Upper lobe of left lung (tissue), 6 donors: ENCODE measurements at regions not wholly inside any gene's neighbourhood (a gene's known extent, or its start where the extent isn't known, plus 50 kb on each side); places are given as distances from the start of the nearest gene placed in this dataset.

ENCODE experiments used
- ATAC-seq, 2 donors: fragments of 200-7000 bp; cut with Tn5 transposase; one replicate each; pipeline ENCODE4 v1.9.1; 2022; ENCODE audit warnings: mild to moderate bottlenecking in 2 of 2, moderate library complexity in 2 of 2; ENCODE audit not compliant: low FRiP score in 2 of 2
- DNase-seq, 2 donors: peaks; one replicate each; pipeline ENCODE4 v3.0.0-alpha.2; 2019 to 2020
- H3K27ac ChIP-seq, 4 donors: fragments of 200-600 bp; sonication (generic); one replicate each; pipeline ENCODE4 v1.5.1; 2016 to 2019
- H3K27me3 ChIP-seq, 4 donors: fragments of 200-600 bp; sonication (generic); one replicate each; pipeline ENCODE4 v1.5.1; 2017 to 2019
- H3K36me3 ChIP-seq, 4 donors: fragments of 200-600 bp; sonication (generic); one replicate each; pipeline ENCODE4 v1.5.1; 2016 to 2019
- H3K4me1 ChIP-seq, 4 donors: fragments of 200-600 bp; sonication (generic); one replicate each; pipeline ENCODE4 v1.5.1; 2018 to 2019
- H3K4me3 ChIP-seq, 4 donors: fragments of 200-600 bp; sonication (generic); one replicate each; pipeline ENCODE4 v1.5.1; 2017 to 2019; ENCODE audit warnings: mild to moderate bottlenecking in 2 of 4, moderate library complexity in 1 of 4
- H3K9me3 ChIP-seq, 4 donors: fragments of 200-600 bp; sonication (generic); one replicate each; pipeline ENCODE4 v1.5.1; 2018 to 2019
- EP300 ChIP-seq, 4 donors: sonication (generic); formaldehyde crosslinking; IDR thresholded peaks; one replicate each; pipeline ENCODE4 v1.5.1; 2017; ENCODE audit warnings: antibody characterized with exemption in 4 of 4, control low read depth in 2 of 4
- POLR2A ChIP-seq, 4 donors: fragments of 450-650 bp; IDR thresholded peaks; one replicate each; pipeline ENCODE4 v1.5.1; 2016 to 2017; ENCODE audit warnings: antibody characterized with exemption in 4 of 4, mild to moderate bottlenecking in 2 of 4
- POLR2AphosphoS5 ChIP-seq, 2 donors: sonication (generic); formaldehyde crosslinking; IDR thresholded peaks; one replicate each; pipeline ENCODE4 v1.5.1; 2017; ENCODE audit warnings: antibody characterized with exemption in 2 of 2
- WGBS, 2 donors: methylation state at CpG; one replicate each; pipeline ENCODE4 v1.1.5; 2017 to 2018; 5-methylcytosine and 5-hydroxymethylcytosine counted together
- TF ChIP-seq, protein P1 (sequence below), 6 experiments: fragments of 450-650 bp in 4 of 6; fragments of 200-600 bp in 2 of 6; sonication (generic) in 2 of 6; IDR thresholded peaks; one replicate each; pipeline ENCODE4 v1.5.1; 2016 to 2019; ENCODE audit warnings: antibody characterized with exemption in 6 of 6
- donor health status: DM: no; HTN: no; CAD: no; lungs with moderate emphysema.
- donor health status: DM: no; HTN: yes; CAD: no; lungs with severe emphysema.

DNA sequence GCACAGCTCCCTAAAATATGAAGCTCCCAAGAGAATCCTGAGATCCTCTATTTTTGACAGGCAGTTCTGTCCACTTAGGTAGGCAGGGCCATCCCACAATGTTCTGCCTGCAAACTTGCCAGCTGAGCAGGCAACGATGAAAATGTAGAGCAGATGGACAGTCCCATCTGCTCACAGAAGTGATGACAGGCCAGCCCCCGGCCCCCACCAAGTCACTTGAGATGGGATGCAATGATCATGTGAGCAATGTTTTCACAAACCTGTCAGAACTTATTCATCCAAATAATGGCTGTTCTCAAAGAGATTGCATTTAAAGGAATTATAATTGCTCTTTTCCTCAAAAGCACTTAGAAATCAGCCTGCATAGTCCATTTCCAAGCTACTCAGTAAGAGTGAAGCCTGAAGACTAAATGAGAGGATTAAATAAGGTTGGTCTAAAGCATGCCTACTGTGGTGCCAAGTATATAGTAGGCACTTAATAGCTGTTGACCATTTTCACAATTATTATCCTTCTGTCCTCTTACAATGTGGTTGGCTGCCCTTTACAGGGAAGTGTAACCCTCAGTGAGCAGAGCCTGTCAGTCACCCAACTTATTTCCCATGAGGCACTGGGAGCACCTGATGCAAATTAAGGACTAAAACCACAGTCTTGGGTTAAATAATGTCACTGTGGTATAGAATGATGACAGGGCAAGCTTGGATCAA, 301.2 kb downstream of the FGFR2 start:
- TF ChIP-seq, protein P1, sequence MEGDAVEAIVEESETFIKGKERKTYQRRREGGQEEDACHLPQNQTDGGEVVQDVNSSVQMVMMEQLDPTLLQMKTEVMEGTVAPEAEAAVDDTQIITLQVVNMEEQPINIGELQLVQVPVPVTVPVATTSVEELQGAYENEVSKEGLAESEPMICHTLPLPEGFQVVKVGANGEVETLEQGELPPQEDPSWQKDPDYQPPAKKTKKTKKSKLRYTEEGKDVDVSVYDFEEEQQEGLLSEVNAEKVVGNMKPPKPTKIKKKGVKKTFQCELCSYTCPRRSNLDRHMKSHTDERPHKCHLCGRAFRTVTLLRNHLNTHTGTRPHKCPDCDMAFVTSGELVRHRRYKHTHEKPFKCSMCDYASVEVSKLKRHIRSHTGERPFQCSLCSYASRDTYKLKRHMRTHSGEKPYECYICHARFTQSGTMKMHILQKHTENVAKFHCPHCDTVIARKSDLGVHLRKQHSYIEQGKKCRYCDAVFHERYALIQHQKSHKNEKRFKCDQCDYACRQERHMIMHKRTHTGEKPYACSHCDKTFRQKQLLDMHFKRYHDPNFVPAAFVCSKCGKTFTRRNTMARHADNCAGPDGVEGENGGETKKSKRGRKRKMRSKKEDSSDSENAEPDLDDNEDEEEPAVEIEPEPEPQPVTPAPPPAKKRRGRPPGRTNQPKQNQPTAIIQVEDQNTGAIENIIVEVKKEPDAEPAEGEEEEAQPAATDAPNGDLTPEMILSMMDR (IDR thresholded peaks at IDR 0.05) = no peak
- TF ChIP-seq POLR2A (IDR thresholded peaks at IDR 0.05) (no peak), POLR2AphosphoS5 (IDR thresholded peaks at IDR 0.05) (no peak), EP300 (IDR thresholded peaks at IDR 0.05) (no peak)
- Histone ChIP-seq H3K27me3 (no peaks in the 10 kb centered on the region), H3K4me3 (no peak overlapping the region), H3K9me3 (no peaks in the 10 kb centered on the region), H3K36me3 (no peaks in the 10 kb centered on the region), H3K27ac (no peak overlapping the region), H3K4me1 (no peaks in the 10 kb centered on the region)
- DNase-seq = no peak
- 74 to 83% methylated on average over 2 of the region's 2 CpGs for WGBS, 2 donors
- no peak for ATAC-seq

DNA sequence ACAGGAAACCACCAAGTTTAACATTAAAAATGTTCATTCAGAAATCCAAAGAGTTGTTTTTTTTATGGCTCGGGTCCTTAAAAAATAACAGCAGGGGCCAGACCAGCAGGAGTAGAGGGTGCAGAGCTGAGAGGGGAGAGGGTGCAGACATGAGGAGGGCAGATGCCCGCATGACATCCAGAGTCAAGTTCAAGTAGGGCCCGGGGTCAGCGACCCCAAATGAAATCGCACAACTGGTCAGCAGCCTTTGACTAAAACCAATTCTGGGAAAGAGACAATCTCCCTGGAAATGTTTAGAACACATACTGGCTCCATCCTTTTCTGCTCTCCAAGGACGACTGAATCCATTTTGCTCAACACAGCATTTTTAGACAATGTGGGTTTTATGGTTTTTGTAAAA, 297.5 kb downstream of the FGFR2 start:
- Histone ChIP-seq H3K27me3 (no peaks in the 10 kb centered on the region), H3K4me3 (no peak overlapping the region), H3K4me1 (no peaks in the 10 kb centered on the region), H3K36me3 (no peaks in the 10 kb centered on the region), H3K27ac (no peak overlapping the region), H3K9me3 (no peaks in the 10 kb centered on the region)
- TF ChIP-seq, protein P1 (IDR thresholded peaks at IDR 0.05) = no peak
- TF ChIP-seq EP300 (IDR thresholded peaks at IDR 0.05) (no peak), POLR2AphosphoS5 (IDR thresholded peaks at IDR 0.05) (no peak), POLR2A (IDR thresholded peaks at IDR 0.05) (no peak)
- WGBS, 2 donors = 87 to 89% methylated on average over 6 of the region's 6 CpGs
- no peak for ATAC-seq
- no peak for DNase-seq

DNA sequence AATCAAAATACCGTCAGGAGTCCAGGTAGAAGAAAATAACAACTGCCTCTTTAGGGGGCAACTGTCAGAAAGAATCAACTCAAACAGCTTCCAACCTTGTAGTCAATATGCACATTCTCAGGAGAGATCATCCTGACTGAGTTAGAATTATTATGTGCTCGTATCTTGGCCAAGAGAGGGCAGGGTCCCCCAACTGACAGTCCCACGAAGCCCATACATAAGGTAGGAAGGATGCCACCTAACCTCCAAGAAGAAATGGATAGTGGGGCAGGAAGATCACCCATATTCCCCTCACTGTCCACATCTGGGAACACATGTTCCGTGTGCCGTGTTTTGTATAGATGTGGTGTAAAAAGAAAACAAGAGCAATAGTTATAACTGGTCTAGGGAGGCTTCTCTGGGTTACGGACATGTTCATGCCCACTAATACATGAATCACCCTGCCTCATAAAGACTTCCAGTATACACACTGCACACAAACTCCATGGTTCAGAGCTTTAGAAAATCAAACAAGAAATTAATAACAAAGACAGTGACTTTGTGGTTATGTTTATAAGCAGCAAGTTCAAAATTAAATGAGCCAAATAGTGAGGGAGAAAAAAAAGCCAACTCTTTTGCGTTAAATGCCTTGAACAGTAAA, 295.6 kb downstream of the FGFR2 start:
- Histone ChIP-seq H3K27me3 (no peaks in the 10 kb centered on the region), H3K36me3 (no peaks in the 10 kb centered on the region), H3K27ac (no peak overlapping the region), H3K9me3 (no peaks in the 10 kb centered on the region), H3K4me1 (no peaks in the 10 kb centered on the region), H3K4me3 (no peak overlapping the region)
- 79 to 81% methylated on average over 7 of the region's 7 CpGs for WGBS, 2 donors
- TF ChIP-seq EP300 (IDR thresholded peaks at IDR 0.05) = no peak
- no peak for DNase-seq
- no peak for ATAC-seq

DNA sequence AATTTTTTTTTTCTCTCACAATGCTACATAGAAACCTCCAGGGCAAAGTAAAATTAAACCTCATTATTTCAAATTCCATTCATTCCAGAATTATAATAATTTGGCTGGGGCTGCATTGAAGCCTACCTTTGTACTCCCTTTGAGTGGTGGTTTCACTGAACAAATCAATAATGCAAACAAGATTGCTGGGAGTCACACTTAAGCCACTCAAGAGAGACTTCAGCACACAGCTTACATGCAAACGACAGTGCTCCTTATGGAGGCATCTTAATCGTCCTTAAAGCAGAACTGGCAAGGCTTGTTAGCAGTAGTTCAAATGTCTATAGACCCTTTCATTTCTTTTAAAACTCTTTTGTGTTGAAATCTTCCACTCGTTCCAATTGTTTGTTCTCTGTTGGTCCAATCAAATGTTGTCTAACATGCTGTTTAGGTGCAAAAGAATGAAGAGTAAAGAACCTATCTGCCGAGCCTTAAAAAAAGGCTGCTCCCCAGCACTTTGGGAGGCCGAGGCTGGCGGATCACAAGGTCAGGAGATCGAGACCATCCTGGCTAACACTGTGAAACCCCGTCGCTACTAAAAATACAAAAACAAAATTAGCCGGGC, 294.9 kb downstream of the FGFR2 start:
- Histone ChIP-seq H3K4me3 (no peak overlapping the region), H3K27me3 (no peaks in the 10 kb centered on the region), H3K36me3 (no peaks in the 10 kb centered on the region), H3K4me1 (no peaks in the 10 kb centered on the region), H3K9me3 (no peaks in the 10 kb centered on the region), H3K27ac (no peak overlapping the region)
- no peak for ATAC-seq
- WGBS, 2 donors = 53 to 65% methylated on average over 10 of the region's 10 CpGs
- no peak for TF ChIP-seq POLR2AphosphoS5 (IDR thresholded peaks at IDR 0.05)
- TF ChIP-seq, protein P1 (IDR thresholded peaks at IDR 0.05) = no peak
- TF ChIP-seq EP300 (IDR thresholded peaks at IDR 0.05) = no peak
- TF ChIP-seq POLR2A (IDR thresholded peaks at IDR 0.05) = no peak
- DNase-seq = no peak

DNA sequence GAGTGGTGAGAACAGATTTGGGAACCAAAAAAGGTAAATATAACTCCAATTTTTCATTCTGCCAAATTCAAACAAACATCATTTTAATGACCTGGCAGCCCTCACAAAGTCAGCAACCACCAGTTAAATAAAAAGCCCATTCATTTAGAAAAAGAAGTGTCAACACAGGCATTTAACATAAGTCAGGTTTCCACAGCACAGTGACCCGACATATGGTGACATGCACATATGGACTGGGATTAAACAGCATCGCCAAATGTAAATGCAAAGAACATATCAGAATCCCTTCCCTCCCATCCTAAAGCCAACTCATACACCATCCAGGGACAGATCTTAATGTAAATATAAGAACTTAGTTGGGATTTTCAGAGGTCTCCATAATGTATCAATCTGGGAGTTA, 293.2 kb downstream of the FGFR2 start:
- H3K9me3 ChIP-seq = no peaks in the 10 kb centered on the region
- no peaks in the 10 kb centered on the region for H3K4me1 ChIP-seq
- H3K36me3 ChIP-seq = no peaks in the 10 kb centered on the region
- ATAC-seq = no peak
- no peak overlapping the region for H3K4me3 ChIP-seq
- H3K27me3 ChIP-seq = no peaks in the 10 kb centered on the region
- H3K27ac ChIP-seq = no peak overlapping the region
- no peak for DNase-seq
- WGBS, 2 donors = 83 to 89% methylated on average over 2 of the region's 2 CpGs
- TF ChIP-seq EP300 (IDR thresholded peaks at IDR 0.05) (no peak), POLR2A (IDR thresholded peaks at IDR 0.05) (no peak), POLR2AphosphoS5 (IDR thresholded peaks at IDR 0.05) (no peak)
- TF ChIP-seq, protein P1 (IDR thresholded peaks at IDR 0.05) = no peak
